ENCODE measurements at regions not wholly inside any gene's neighbourhood (a gene's known extent, or its start where the extent isn't known, plus 50 kb on each side); places are given as distances from the start of the nearest gene placed in this dataset.

- ChIA-PET POLR2A (no interaction called here), CTCF (ENCODE audit: low intra/inter-chr PET ratio) (no interaction called here)
- H3K27me3 ChIP-seq (ENCODE audit: control insufficient read depth in 2 of 2, insufficient read depth in 2 of 2, low read length in 2 of 2), result peaks cover 2 to 63% of the 10 kb centered on the region in 2 experiments; a peak in 4 of 5 replicates
- no peak for DNase-seq (ENCODE audit: extremely low read depth in 1 of 4, low spot score in 3 of 4)
- H3K36me3 ChIP-seq (ENCODE audit: control insufficient read depth, insufficient read depth, low read length), result no peaks in the 10 kb centered on the region
- no peak overlapping the region for H3K4me2 ChIP-seq (ENCODE audit: insufficient read depth, low read length)
- no peaks in the 10 kb centered on the region for H4K20me1 ChIP-seq (replicated peaks; ENCODE audit: control insufficient read depth, insufficient read depth, low read length)
- BruUV-seq (replicated peaks), result no TSS peak
- in situ Hi-C loops (cut with MboI) (no loop called here), intact Hi-C loops (cut with micrococcal nuclease) (no loop called here)
- H2AFZ ChIP-seq (ENCODE audit: low read depth, low read length), result no peak overlapping the region
- ATAC-seq, result no peak
- no peak overlapping the region for H3K9ac ChIP-seq (ENCODE audit: insufficient read depth in 1 of 2, low read depth in 2 of 2, low read length in 2 of 2)
- H3K9me3 ChIP-seq (replicated peaks; ENCODE audit: control insufficient read depth, insufficient read depth, low read depth, low read length), result no peaks in the 10 kb centered on the region
- FAIRE-seq, result no peak
- H3K4me1 ChIP-seq (replicated peaks in 1 of 2; ENCODE audit: control insufficient read depth in 2 of 2, insufficient read depth in 2 of 2, low read length in 2 of 2), result peaks cover 0 to 8% of the 10 kb centered on the region in 2 experiments; a peak in 2 of 5 replicates
- H3K27ac ChIP-seq (ENCODE audit: extremely low read depth, low read depth, low read length), result no peak overlapping the region
- H3K79me2 ChIP-seq (ENCODE audit: control insufficient read depth, insufficient read depth, low read length), result no peaks in the 10 kb centered on the region
- 0% methylated on average over 7 of the region's 11 CpGs for WGBS (ENCODE audit: insufficient coverage, low coverage, missing lambda C conversion rate)
- no peak for TF ChIP-seq STAT5B (CRISPR knock-in tag; IDR thresholded peaks at IDR 0.05)
- H3K4me3 ChIP-seq, result no peak overlapping the region
- peaks cover 4% of the 10 kb centered on the region for H3K9me1 ChIP-seq (ENCODE audit: control insufficient read depth, insufficient read depth, low read length)
Measured at GRCh38 chr10:128472196-128472595, 346.0 kb upstream of the MKI67 start.

- Histone ChIP-seq H3K79me2 (ENCODE audit: control insufficient read depth, insufficient read depth, low read length) (no peaks in the 10 kb centered on the region), H3K9ac (ENCODE audit: insufficient read depth in 1 of 2, low read depth in 2 of 2, low read length in 2 of 2) (no peak overlapping the region), H3K9me3 (replicated peaks; ENCODE audit: control insufficient read depth, insufficient read depth, low read depth, low read length) (no peaks in the 10 kb centered on the region), H3K27ac (ENCODE audit: extremely low read depth, low read depth, low read length) (no peak overlapping the region), H3K4me3 (no peak overlapping the region), H3K4me2 (ENCODE audit: insufficient read depth, low read length) (no peak overlapping the region), H3K4me1 (replicated peaks in 1 of 2; ENCODE audit: control insufficient read depth in 2 of 2, insufficient read depth in 2 of 2, low read length in 2 of 2) (peaks cover 0 to 8% of the 10 kb centered on the region in 2 experiments; a peak in 2 of 5 replicates), H3K9me1 (ENCODE audit: control insufficient read depth, insufficient read depth, low read length) (peaks cover 4% of the 10 kb centered on the region), H3K27me3 (ENCODE audit: control insufficient read depth in 2 of 2, insufficient read depth in 2 of 2, low read length in 2 of 2) (peaks cover 2 to 57% of the 10 kb centered on the region in 2 experiments; a peak in 4 of 5 replicates), H3K36me3 (ENCODE audit: control insufficient read depth, insufficient read depth, low read length) (no peaks in the 10 kb centered on the region), H4K20me1 (replicated peaks; ENCODE audit: control insufficient read depth, insufficient read depth, low read length) (no peaks in the 10 kb centered on the region), H2AFZ (ENCODE audit: low read depth, low read length) (no peak overlapping the region)
- POLR2A ChIA-PET, result no interaction called here
- DNase-seq (ENCODE audit: extremely low read depth in 1 of 4, low spot score in 3 of 4) (no peak), ATAC-seq (no peak), FAIRE-seq (no peak)
- in situ Hi-C loops (cut with MboI) (no loop called here), intact Hi-C loops (cut with micrococcal nuclease) (no loop called here)
- CTCF ChIA-PET (ENCODE audit: low intra/inter-chr PET ratio), result no interaction called here
- no TSS peak for BruUV-seq (replicated peaks)
- 0% methylated on average over 4 of the region's 11 CpGs for WGBS (ENCODE audit: insufficient coverage, low coverage, missing lambda C conversion rate)
- TF ChIP-seq COPS2 (conservative IDR thresholded peaks at IDR 0.05), result no peak
- no peak for TF ChIP-seq SMC3 (conservative IDR thresholded peaks at IDR 0.05; ENCODE audit: insufficient read depth, low read depth, low read length)
- no peak for TF ChIP-seq DMBX1 (CRISPR knock-in tag; IDR thresholded peaks at IDR 0.05; ENCODE audit: borderline replicate concordance)
- no peak for TF ChIP-seq NR2F6 (CRISPR knock-in tag; IDR thresholded peaks at IDR 0.05)
- TF ChIP-seq SMARCA4 (IDR thresholded peaks at IDR 0.05), result no peak
- TF ChIP-seq SIRT6 (IDR thresholded peaks at IDR 0.05; ENCODE audit: low read depth, low read length), result no peak
- TF ChIP-seq, protein P1, sequence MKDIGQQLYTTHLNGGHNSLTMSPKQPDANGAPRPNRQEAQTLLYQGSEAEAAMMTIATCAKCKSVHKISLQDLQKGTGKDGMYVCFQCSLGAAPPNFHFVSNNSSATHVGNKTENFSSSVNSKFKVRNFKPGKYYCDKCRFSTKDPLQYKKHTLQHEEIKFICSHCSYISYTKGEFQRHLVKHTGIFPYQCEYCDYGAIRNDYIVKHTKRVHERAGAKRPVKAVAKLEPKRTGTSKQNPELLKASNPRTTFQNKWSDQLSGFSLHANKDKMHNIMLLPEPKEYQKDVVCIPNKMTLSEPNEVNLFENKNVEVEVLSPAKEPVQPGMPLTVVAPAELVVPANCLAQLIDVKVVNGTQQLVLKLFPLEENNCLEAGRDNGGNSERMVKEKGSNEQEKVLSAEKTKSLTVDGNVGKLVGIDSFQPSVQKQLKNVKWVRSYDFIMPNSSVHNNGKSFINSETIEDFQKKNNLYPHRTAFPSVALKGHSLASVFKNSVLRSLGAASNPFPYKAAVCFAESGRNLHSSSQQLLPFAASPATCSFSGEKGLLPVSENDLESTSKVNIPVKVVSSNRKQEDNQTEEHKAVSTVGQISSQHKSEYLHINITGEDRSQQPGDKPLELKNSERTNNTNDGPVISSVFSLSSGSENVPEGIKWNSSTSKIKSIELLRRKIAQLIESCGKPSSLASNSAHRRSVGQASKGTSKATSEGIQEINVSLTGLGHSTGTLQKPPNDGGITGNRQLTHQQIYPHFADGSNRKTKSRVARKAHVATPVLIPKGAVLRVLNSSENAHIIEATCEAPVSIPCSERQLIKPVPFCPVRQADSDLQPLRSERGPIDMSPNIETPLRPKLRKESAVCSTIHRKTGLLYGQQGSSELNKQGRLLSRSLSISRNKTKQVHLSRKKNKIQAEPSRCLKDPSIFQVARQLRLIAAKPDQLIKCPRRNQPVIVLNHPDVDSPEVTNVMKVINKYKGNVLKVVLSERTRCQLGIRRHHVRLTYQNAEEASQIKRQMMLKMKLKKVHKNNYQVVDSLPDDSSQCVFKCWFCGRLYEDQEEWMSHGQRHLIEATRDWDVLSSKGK (CRISPR knock-in tag; IDR thresholded peaks at IDR 0.05), result no peak
- no peak for TF ChIP-seq ILF3 (IDR thresholded peaks at IDR 0.05; ENCODE audit: borderline replicate concordance)
- TF ChIP-seq MIER1 (IDR thresholded peaks at IDR 0.05; ENCODE audit: low read depth), result no peak
- no peak for TF ChIP-seq HCFC1 (IDR thresholded peaks at IDR 0.05; ENCODE audit: low read depth, low read length)
- TF ChIP-seq NCOA4 (IDR thresholded peaks at IDR 0.05; ENCODE audit: partially characterized antibody), result no peak
- no peak for TF ChIP-seq EWSR1 (IDR thresholded peaks at IDR 0.05; ENCODE audit: borderline replicate concordance, low read depth, partially characterized antibody)
Measured at GRCh38 chr10:128473396-128473795, 347.2 kb upstream of the MKI67 start.

All from K562 (cell line).